SU-DHL-6 (cell line): ENCODE measurements at regions not wholly inside any gene's neighbourhood (a gene's known extent, or its start where the extent isn't known, plus 50 kb on each side); places are given as distances from the start of the nearest gene placed in this dataset.

Source experiments
- CTCF ChIP-seq: fragments of 200-600 bp; sonication (generic); IDR thresholded peaks from one replicate; pipeline ENCODE4 v1.5.1; 2017; ENCODE audit warnings: antibody characterized with exemption, mild to moderate bottlenecking, low read length, moderate library complexity; ENCODE audit not compliant: insufficient read depth, poor library complexity, severe bottlenecking
- EZH2phosphoT487 ChIP-seq: fragments of 200-600 bp; sonication (generic), shearing (Covaris generic); conservative IDR thresholded peaks from 2 replicates; pipeline ENCODE4 v1.6.1; 2018; ENCODE audit warnings: mild to moderate bottlenecking, antibody characterized with exemption, low read length, moderate library complexity, mixed read lengths

GRCh38 chr18:52277785-52278184, 62.2 kb upstream of the DCC start:
- no peak for TF ChIP-seq CTCF
- no peak for TF ChIP-seq EZH2phosphoT487
